ENCODE measurements at regions not wholly inside any gene's neighbourhood (a gene's known extent, or its start where the extent isn't known, plus 50 kb on each side); places are given as distances from the start of the nearest gene placed in this dataset.
"Not testable (repeated sequence)": the region's sequence is repeated elsewhere in the genome, so short reads cannot be mapped to it uniquely, and the experiment has no call there.

DNA sequence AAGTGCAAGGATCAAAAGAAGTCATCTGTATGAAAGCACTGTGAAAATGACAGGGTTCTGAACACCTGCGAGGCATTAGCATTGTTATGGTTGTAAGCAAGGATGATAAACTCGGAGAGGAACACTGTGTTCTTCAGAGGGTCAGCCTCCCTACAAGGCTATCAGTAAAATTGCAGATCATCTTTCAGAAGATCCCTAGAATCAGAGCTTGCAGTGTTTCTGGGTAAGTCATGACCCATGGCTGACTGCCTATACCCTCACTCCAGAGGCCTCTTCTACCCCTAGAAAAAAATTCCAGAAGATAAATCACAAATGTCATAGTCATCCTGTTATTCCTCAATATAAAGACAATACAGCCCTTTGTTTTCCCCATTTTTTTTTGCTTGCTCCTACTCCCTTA is 292.6 kb downstream of the DMAC1 start:
- FAIRE-seq = no peak
- no peak for TF ChIP-seq POLR2A (IDR thresholded peaks at IDR 0.05; ENCODE audit: low read depth, low read length)
- DNase-seq (ENCODE audit: insufficient read length, low spot score) = no peak

DNA sequence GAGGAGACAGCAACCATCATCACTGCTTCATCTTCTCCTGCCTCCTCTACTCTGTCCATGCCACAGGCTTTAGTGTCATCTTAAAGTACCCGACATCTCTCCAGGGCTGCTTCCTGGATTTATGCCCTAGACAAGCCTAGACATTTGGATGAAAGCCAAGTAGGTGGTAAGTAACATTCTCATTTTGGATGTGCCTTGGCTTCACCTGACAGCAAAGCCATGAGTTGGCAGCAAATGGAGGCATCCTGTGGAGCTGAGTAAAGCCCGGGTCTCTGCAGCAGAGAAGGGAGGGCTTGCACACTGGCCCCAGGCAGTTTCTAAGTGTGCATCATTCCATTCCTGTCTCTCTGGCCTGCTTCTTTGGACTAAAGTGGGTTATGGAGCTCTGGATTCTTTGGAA is 299.1 kb downstream of the DMAC1 start:
- DNase-seq (ENCODE audit: insufficient read length, low spot score) (no peak), FAIRE-seq (no peak)
- TF ChIP-seq POLR2A (IDR thresholded peaks at IDR 0.05; ENCODE audit: low read depth, low read length) = no peak

DNA sequence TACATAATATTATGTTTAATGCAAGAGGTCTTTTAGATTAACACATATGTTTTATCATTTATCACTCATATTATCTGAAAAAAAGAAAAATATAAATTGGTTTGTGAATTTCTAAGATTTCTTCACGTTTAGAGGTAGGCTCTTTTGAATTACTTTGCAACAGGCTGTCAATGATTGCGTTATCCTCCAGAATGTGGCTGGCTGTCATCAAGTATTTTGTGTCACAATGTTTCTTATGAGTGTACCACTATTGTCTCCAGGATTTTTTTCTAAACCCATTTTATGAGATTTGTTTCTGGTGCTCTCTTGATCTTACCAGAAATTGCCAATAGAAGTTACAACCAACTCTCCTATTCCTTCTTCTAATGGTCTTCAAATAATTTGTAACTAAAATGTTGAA is 307.9 kb downstream of the DMAC1 start:
- FAIRE-seq = no peak
- TF ChIP-seq POLR2A (IDR thresholded peaks at IDR 0.05; ENCODE audit: low read depth, low read length) = no peak
- DNase-seq (ENCODE audit: insufficient read length, low spot score) = no peak

DNA sequence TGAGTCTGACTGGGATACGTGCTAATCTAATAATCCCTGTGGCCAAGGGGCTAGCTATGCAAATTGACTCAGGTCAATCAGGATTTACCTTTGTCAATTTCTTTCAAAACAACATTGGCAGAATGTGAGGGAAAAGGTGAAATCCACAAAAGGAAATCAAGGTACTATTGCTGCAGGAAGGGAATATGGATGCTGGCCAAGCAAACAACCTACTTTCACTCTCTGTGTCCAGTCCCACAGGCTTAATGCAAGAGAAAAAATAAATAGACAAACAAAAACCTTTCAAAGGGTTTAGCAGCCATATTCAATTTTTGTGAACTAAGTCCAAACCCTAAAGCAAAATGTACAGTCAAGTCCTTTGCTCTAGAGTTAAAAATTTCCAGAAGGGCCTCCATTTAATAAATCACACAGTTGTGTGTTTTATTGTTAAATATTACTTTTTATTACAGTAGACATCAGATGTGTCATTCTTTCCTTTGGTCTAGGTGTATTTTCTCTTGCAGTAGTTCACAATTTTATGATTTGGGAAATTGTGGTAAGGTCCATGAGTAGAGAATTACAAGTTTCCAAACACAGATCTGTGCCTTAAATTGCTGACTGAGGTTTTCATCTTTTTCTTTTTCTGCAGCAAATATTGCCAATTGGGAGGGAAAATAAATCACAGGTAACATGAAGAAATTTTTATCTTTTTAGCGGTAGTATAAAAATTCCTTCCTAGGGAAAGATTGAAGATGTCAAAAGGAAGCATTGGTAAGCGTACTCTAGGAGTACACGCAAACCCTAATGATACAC is 309.1 kb downstream of the DMAC1 start:
- DNase-seq (ENCODE audit: insufficient read length, low spot score) (no peak), FAIRE-seq (no peak)
- TF ChIP-seq POLR2A (IDR thresholded peaks at IDR 0.05; ENCODE audit: low read depth, low read length) = no peak

DNA sequence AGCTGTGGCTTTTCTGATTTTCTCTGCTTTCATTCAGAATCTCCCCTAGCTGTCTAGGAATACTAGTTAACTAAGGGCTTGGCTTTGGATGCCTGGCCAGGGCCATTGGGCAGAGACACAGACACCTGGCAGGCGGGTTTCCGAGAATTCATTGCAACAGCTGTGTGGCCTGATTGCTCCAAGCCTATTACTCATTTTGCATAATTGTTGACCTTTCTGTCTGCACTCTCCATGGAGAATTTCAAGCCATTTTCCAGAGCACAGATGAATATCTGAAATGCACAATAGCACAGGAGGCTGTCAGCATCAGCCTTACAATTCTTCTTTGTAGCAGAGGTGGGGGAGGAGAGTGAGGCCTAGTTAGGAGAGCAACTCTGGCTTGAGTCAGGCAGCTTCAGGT is 310.5 kb downstream of the DMAC1 start:
- DNase-seq (ENCODE audit: insufficient read length, low spot score) (no peak), FAIRE-seq (no peak)
- TF ChIP-seq POLR2A (IDR thresholded peaks at IDR 0.05; ENCODE audit: low read depth, low read length) = no peak

DNA sequence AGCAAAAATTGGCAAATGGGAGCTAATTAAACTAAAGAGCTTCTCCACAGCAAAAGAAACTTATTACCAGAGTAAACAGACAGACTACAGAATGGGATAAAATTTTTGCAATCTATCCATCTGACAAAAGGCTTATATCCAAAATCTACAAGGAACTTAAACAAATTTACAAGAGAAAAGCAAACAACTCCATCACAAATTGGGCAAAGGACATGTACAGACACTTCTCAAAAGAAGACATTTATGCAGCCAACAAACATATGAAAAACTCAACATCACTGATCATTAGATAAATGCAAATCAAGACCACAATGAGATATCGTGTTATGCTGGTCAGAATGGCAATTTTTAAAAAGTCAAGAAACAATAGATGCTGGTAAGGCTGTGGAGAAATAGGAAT is 315.6 kb downstream of the DMAC1 start:
- DNase-seq (ENCODE audit: insufficient read length, low spot score); FAIRE-seq: not testable (repeated sequence)

DNA sequence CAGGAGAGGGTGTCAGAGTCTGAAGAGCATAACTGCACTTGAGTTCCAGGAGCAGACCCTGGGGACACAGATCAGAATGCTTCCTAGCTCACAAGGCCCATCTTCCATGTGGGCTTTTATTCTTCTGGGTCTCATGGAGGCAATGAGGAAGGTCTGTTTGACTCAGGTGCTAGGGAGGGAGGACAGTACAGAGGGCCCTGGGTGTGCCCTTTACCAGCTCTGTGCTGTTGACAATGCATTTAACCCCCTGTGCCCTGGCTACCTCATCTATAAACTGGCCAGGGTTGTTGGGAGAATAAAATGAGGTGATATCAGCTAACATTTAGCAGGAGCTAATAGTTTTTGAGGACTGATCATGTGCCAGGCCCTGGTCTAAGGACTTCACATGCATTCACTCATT is 318.0 kb downstream of the DMAC1 start:
- TF ChIP-seq POLR2A (IDR thresholded peaks at IDR 0.05; ENCODE audit: low read depth, low read length) = no peak
- FAIRE-seq = no peak
- no peak for DNase-seq (ENCODE audit: insufficient read length, low spot score)

DNA sequence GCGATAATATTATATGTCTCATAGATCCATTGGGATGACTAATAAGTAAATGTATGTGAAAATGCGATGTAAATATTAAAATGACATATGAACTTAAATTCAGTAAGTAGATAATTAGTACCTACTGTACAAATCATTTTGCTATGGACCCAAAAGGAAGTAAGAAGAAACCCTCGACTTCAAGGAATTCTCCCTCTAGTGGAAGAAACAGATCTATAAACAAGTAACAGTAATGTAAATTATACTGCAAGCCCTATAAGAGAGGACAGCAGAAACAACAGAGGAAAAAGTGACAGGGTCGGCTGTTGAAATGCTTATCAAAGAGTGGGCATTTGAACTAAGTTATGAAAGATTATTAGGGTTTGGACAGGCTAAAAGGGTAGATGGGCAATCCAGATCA is 320.3 kb downstream of the DMAC1 start:
- no peak for FAIRE-seq
- DNase-seq (ENCODE audit: insufficient read length, low spot score) = no peak
- no peak for TF ChIP-seq POLR2A (IDR thresholded peaks at IDR 0.05; ENCODE audit: low read depth, low read length)

DNA sequence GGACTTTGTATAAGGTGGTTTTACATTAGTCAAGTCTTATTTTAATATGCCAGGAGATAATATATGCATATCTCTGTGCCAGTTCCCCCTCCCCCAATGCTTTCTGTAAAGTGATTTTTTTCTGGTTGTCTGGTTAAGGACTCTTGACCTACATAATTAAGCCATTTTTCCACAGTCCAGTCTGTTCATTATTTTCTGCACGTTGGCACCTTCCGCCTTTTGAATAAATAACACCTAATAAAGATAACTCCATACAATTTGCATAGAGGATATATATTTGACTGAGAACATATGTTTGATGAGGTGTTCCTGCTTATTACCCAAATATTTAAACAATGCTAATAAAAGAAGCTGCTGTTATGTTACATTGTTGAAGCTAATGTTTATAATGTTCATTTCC is 320.9 kb downstream of the DMAC1 start:
- DNase-seq (ENCODE audit: insufficient read length, low spot score) (no peak), FAIRE-seq (no peak)
- no peak for TF ChIP-seq POLR2A (IDR thresholded peaks at IDR 0.05; ENCODE audit: low read depth, low read length)

DNA sequence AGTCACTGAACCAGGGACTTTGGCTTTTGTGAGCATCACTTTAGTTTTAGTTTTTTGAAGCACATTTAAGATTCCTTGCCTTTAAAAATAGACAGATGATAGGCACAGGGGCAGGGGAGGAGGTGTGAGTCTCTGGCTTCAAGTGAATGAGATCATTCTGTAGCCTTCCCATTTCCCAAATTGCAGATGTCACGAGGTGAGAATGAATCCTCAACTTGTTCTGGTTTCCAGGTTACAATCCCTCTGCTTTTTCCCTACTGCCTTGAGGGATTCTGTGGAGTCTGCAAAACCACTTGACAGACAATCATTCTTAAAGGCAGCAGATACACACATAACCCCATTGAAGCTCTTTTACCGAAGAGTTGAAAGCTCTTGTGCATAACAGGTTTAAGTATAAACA is 332.4 kb downstream of the DMAC1 start:
- DNase-seq (ENCODE audit: insufficient read length, low spot score) (no peak), FAIRE-seq (no peak)
- TF ChIP-seq POLR2A (IDR thresholded peaks at IDR 0.05; ENCODE audit: low read depth, low read length) = no peak

DNA sequence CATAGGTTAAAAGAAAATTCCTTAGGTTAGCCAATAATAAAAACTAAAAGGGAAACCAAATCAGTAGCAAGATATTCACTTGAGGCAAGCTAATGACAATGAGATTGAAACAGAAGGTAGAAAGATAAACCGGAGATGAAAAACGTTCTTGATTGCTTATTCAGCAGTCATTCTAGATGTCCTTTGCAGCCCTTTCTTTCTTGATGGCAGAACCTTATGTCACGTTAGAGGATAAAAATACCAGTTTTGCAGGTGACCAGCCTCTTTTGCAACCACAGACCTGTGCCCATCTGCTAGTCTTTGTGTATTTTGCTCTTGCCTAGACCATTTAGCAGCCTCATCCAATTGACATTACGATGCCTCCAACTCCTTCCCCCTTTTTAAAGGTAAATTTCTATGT is 337.8 kb downstream of the DMAC1 start:
- DNase-seq (ENCODE audit: insufficient read length, low spot score) (no peak), FAIRE-seq (no peak)
- no peak for TF ChIP-seq POLR2A (IDR thresholded peaks at IDR 0.05; ENCODE audit: low read depth, low read length)

DNA sequence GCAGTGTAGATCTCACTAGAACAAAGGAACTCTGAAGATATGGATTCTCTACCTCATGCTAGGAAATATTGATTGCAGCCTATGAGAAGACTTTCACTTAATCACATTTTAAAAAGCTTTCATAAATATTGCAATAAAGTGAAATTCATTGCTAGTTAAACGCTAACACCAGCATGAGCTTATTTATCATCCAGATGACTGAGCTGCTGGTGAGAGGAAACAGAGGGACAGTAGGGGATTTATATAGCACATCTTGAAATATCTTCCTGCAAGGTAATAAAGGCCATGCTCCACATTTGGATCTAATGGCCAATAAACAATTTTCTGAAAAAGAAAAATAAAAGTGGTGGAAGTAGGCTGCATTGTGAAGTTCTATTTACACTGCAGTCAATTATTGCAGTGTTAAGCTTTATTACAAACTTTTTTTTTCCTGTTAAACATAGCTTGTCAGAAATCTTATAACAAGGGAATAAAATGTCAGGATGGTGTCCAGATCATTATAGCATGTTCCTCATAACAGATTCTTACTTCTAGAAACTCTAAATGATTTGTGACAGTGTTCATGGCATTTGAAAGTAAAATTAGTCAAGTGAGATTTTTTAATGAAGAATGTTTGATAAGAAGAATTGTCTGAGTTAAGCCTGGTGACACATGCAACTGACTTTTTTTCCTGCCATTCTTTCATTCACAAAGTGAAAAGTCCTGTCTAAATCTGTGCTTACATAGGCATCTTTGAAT is 342.6 kb downstream of the DMAC1 start:
- DNase-seq (ENCODE audit: insufficient read length, low spot score) (no peak), FAIRE-seq (no peak)
- TF ChIP-seq POLR2A (IDR thresholded peaks at IDR 0.05; ENCODE audit: low read depth, low read length) = no peak

DNA sequence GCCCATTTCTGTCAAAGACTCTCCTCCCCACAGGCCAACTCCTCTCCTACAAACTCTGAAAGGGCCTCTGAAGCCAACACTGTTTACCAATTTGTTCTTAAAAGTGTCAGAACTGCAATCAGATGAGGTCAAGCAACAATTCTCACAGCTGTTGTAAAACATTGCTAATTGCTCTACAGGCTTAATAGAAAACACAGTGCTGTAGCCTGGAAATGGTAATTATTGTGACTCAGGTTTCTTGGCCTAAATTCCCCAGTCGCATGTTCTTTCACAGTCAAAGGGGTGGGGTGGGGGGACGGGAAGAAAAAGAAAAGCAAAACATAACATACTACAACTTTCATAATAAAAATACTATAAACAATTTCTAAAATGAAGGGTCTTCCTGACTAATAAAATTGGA is 343.2 kb downstream of the DMAC1 start:
- no peak for DNase-seq (ENCODE audit: insufficient read length, low spot score)
- FAIRE-seq = no peak
- TF ChIP-seq POLR2A (IDR thresholded peaks at IDR 0.05; ENCODE audit: low read depth, low read length) = no peak

DNA sequence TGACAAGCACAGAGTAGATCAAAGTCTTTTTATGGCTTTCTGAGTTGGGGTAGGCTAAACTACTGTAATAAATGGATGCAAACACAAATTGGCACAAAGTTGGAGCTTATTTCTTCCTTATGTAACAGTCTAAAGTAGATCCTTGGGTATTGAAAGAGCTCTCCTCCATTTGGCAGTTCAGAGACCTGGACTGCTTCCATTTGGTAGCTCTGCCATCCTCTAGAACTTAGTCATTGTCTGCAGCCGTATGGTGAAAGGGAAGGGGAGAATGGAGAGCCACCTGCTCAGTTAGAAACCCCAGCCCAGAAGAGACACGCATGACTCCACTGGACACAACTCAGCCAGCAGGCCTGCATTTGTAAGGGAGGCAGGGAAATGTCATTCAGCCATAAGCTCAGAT is 345.0 kb downstream of the DMAC1 start:
- no peak for TF ChIP-seq POLR2A (IDR thresholded peaks at IDR 0.05; ENCODE audit: low read depth, low read length)
- FAIRE-seq = no peak
- DNase-seq (ENCODE audit: insufficient read length, low spot score) = no peak

DNA sequence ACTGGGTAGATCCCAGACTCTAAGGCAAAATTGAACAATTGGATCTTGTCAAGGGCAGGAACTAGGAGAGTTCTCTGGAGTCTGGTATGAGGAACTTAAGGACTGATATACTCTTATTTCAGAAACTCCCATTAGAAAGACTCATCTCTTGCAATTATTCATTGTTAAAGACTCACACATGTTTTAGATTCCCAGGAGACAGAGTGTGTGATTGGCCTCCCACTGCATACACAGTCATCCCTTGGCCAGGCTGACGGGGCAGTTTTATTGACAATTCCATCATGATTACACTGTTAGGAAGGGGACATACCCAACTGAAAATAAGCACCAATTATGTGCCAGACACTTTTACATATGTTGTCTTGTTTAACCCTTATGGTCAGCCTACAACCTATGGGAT is 347.2 kb downstream of the DMAC1 start:
- FAIRE-seq = peak; percentile 43
- DNase-seq (ENCODE audit: insufficient read length, low spot score) = no peak
- no peak for TF ChIP-seq POLR2A (IDR thresholded peaks at IDR 0.05; ENCODE audit: low read depth, low read length)
